22Rv1 (cell line): ENCODE measurements at regions not wholly inside any gene's neighbourhood (a gene's known extent, or its start where the extent isn't known, plus 50 kb on each side); places are given as distances from the start of the nearest gene placed in this dataset.

Experiments
- CTCF ChIP-seq: fragments of 450-650 bp; IDR thresholded peaks from 2 replicates; pipeline ENCODE4 v1.5.1; 2017; ENCODE audit warnings: mild to moderate bottlenecking
- ZFX ChIP-seq: fragments of 450-650 bp; IDR thresholded peaks from 2 replicates; pipeline ENCODE4 v1.6.1; 2017; ENCODE audit warnings: antibody characterized with exemption, borderline replicate concordance

- no peak for TF ChIP-seq CTCF
- no peak for TF ChIP-seq ZFX
Measured at GRCh38 chr2:215717501-215718381, 281.9 kb upstream of the FN1 start.
